ENCODE measurements at regions not wholly inside any gene's neighbourhood (a gene's known extent, or its start where the extent isn't known, plus 50 kb on each side); places are given as distances from the start of the nearest gene placed in this dataset.
"Not testable (repeated sequence)": the region's sequence is repeated elsewhere in the genome, so short reads cannot be mapped to it uniquely, and the experiment has no call there.

GRCh38 chr18:51503351-51503750 is 305.9 kb upstream of the MEX3C start:
- Histone ChIP-seq H3K4me3 (no peak overlapping the region), H3K27ac (no peak overlapping the region), H3K9me3 (no peaks in the 10 kb centered on the region), H3K4me1 (ENCODE audit: control insufficient read depth in 1 of 2, low read depth in 2 of 2) (no peaks in the 10 kb centered on the region), H3K36me3 (no peaks in the 10 kb centered on the region), H3K27me3 (replicated peaks; ENCODE audit: insufficient read depth) (no peaks in the 10 kb centered on the region)
- TF ChIP-seq, protein P1, sequence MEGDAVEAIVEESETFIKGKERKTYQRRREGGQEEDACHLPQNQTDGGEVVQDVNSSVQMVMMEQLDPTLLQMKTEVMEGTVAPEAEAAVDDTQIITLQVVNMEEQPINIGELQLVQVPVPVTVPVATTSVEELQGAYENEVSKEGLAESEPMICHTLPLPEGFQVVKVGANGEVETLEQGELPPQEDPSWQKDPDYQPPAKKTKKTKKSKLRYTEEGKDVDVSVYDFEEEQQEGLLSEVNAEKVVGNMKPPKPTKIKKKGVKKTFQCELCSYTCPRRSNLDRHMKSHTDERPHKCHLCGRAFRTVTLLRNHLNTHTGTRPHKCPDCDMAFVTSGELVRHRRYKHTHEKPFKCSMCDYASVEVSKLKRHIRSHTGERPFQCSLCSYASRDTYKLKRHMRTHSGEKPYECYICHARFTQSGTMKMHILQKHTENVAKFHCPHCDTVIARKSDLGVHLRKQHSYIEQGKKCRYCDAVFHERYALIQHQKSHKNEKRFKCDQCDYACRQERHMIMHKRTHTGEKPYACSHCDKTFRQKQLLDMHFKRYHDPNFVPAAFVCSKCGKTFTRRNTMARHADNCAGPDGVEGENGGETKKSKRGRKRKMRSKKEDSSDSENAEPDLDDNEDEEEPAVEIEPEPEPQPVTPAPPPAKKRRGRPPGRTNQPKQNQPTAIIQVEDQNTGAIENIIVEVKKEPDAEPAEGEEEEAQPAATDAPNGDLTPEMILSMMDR (IDR thresholded peaks at IDR 0.05), result no peak
- no peak for ATAC-seq (ENCODE audit: insufficient number of reproducible peaks, low FRiP score, low read depth)
- no peak for DNase-seq (ENCODE audit: low spot score)

DNA sequence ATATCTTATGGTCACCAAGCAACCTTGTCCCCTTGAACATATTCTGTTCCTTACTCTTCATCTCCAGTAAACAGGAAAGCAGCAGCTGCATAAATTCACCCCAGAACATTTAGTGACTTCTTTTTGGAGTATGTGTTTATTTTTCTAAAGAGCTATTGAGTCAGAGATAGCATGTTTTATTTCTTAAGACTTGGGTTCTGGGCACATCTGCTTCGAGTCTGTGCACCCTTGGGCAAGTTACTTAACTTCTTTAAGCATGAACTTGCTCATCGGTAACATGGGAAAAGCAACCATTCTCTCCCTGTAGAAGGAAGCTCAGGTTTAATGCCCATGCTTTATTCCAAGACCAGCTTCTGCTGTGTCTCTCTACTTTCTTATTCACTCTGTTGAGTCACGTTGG is 309.3 kb upstream of the MEX3C start:
- H3K27me3 ChIP-seq (replicated peaks; ENCODE audit: insufficient read depth), result no peaks in the 10 kb centered on the region
- ATAC-seq (ENCODE audit: insufficient number of reproducible peaks, low FRiP score, low read depth) (no peak), DNase-seq (ENCODE audit: low spot score) (no peak)
- no peak overlapping the region for H3K27ac ChIP-seq
- H3K36me3 ChIP-seq, result no peaks in the 10 kb centered on the region
- H3K4me1 ChIP-seq (ENCODE audit: control insufficient read depth in 1 of 2, low read depth in 2 of 2), result no peaks in the 10 kb centered on the region
- TF ChIP-seq, protein P1 (IDR thresholded peaks at IDR 0.05), result no peak
- H3K4me3 ChIP-seq, result no peak overlapping the region
- no peaks in the 10 kb centered on the region for H3K9me3 ChIP-seq

DNA sequence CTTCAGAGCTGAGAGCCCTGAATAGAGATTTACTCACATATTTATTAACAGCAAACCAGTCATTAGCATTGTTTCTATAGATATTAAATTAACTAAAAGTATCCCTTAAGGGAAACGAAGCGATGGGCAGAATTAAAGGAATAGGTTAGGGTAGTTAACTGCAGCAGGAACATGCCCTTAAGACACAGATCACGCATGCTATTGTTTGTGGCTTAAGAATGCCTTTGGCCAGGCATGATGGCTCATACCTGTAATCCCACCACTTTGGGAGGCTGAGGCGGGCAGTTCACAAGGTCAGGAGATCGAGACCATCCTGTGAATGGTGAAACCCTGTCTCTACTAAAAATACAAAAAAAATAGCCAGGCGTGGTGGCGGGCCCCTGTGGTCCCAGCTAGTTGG is 310.9 kb upstream of the MEX3C start:
- H3K4me1 ChIP-seq (ENCODE audit: control insufficient read depth in 1 of 2, low read depth in 2 of 2); H3K4me3 ChIP-seq; H3K27ac ChIP-seq; H3K36me3 ChIP-seq; DNase-seq (ENCODE audit: low spot score); H3K9me3 ChIP-seq; ATAC-seq (ENCODE audit: insufficient number of reproducible peaks, low FRiP score, low read depth); H3K27me3 ChIP-seq (replicated peaks; ENCODE audit: insufficient read depth): not testable (repeated sequence)

DNA sequence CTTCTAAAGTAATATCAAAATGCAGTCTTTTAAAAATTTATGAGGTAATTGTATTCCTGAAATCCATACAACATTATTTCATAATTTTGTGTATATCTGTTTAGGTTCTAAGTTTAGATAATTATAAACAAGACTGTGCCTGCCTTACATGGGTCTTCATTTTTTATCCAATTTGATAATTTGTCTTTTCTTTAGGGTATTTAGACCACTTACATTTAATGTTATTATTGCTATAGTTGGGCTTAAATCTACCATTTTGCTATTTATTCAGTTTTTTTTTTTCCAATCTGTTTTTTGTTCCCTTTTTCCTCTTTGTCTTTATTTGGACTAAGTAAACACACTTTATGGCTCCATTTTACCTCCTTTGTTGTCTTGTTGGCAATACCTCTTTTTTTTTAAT is 312.5 kb upstream of the MEX3C start:
- no peak overlapping the region for H3K4me3 ChIP-seq
- H3K4me1 ChIP-seq (ENCODE audit: control insufficient read depth in 1 of 2, low read depth in 2 of 2), result no peaks in the 10 kb centered on the region
- ATAC-seq (ENCODE audit: insufficient number of reproducible peaks, low FRiP score, low read depth), result no peak
- TF ChIP-seq, protein P1 (IDR thresholded peaks at IDR 0.05), result no peak
- no peaks in the 10 kb centered on the region for H3K27me3 ChIP-seq (replicated peaks; ENCODE audit: insufficient read depth)
- H3K27ac ChIP-seq, result no peak overlapping the region
- no peak for DNase-seq (ENCODE audit: low spot score)
- H3K36me3 ChIP-seq, result no peaks in the 10 kb centered on the region
- H3K9me3 ChIP-seq, result no peaks in the 10 kb centered on the region

- H3K27me3 ChIP-seq (replicated peaks; ENCODE audit: insufficient read depth), result no peaks in the 10 kb centered on the region
- H3K27ac ChIP-seq, result no peak overlapping the region
- no peaks in the 10 kb centered on the region for H3K36me3 ChIP-seq
- H3K4me3 ChIP-seq, result no peak overlapping the region
- no peak for DNase-seq (ENCODE audit: low spot score)
- ATAC-seq (ENCODE audit: insufficient number of reproducible peaks, low FRiP score, low read depth), result no peak
- no peaks in the 10 kb centered on the region for H3K9me3 ChIP-seq
- TF ChIP-seq, protein P1 (IDR thresholded peaks at IDR 0.05), result no peak
- no peaks in the 10 kb centered on the region for H3K4me1 ChIP-seq (ENCODE audit: control insufficient read depth in 1 of 2, low read depth in 2 of 2)
These were observed 316.0 kb upstream of the MEX3C start for GRCh38 chr18:51513517-51513916.

- H3K27me3 ChIP-seq (replicated peaks; ENCODE audit: insufficient read depth), result no peaks in the 10 kb centered on the region
- ATAC-seq (ENCODE audit: insufficient number of reproducible peaks, low FRiP score, low read depth), result no peak
These were observed 316.6 kb upstream of the MEX3C start for GRCh38 chr18:51514128-51514527.

More at GRCh38 chr18:51514128-51514527, 316.6 kb upstream of the MEX3C start:
- no peaks in the 10 kb centered on the region for H3K36me3 ChIP-seq
- DNase-seq (ENCODE audit: low spot score), result no peak
- TF ChIP-seq, protein P1 (IDR thresholded peaks at IDR 0.05), result no peak
- H3K9me3 ChIP-seq, result no peaks in the 10 kb centered on the region
- H3K4me3 ChIP-seq, result no peak overlapping the region
- no peak overlapping the region for H3K27ac ChIP-seq
- H3K4me1 ChIP-seq (ENCODE audit: control insufficient read depth in 1 of 2, low read depth in 2 of 2), result no peaks in the 10 kb centered on the region

All from thoracic aorta (tissue), 2 donors.